ENCODE measurements at regions not wholly inside any gene's neighbourhood (a gene's known extent, or its start where the extent isn't known, plus 50 kb on each side); places are given as distances from the start of the nearest gene placed in this dataset.

GRCh38 chr15:77870195-77871065 is 207.1 kb downstream of the TBC1D2B start:
- 48% methylated on average over 21 of the region's 21 CpGs; no CpG with 5 or more reads in 1 of the 2 experiments for WGBS, 2 experiments (ENCODE audit: extremely low coverage in 1 of 2, insufficient coverage in 1 of 2, insufficient read length in 1 of 2, insufficient replicate concordance in 2 of 2, low coverage in 1 of 2, low lambda C conversion rate in 2 of 2, missing lambda C conversion rate in 1 of 2)
- peak; percentile 98 for FAIRE-seq
- no peak for TF ChIP-seq POLR2AphosphoS5 (IDR thresholded peaks at IDR 0.05; ENCODE audit: low read depth, low read length)
- TF ChIP-seq YY1 (IDR thresholded peaks at IDR 0.05; ENCODE audit: low read depth, low read length): no peak
- TF ChIP-seq BRCA1 (IDR thresholded peaks at IDR 0.05; ENCODE audit: low read depth, low read length): no peak
- TF ChIP-seq EZH2 (IDR thresholded peaks at IDR 0.05; ENCODE audit: low read depth, low read length, severe bottlenecking): no peak
- TF ChIP-seq CTBP2 (IDR thresholded peaks at IDR 0.05; ENCODE audit: borderline replicate concordance, insufficient read depth, insufficient read length, low read length): no peak
- TF ChIP-seq HDAC6 (IDR thresholded peaks at IDR 0.05; ENCODE audit: low read depth, low read length): no peak
- TF ChIP-seq RAD21 (IDR thresholded peaks at IDR 0.05 in 1 of 2, conservative IDR thresholded peaks at IDR 0.05 in 1 of 2; ENCODE audit: low read depth in 2 of 2, low read length in 2 of 2): peak; percentile 57 to 64
- no peak for TF ChIP-seq KDM5A (IDR thresholded peaks at IDR 0.05; ENCODE audit: low read length)
- TF ChIP-seq HDAC2 (IDR thresholded peaks at IDR 0.05; ENCODE audit: borderline replicate concordance in 1 of 2, low read depth in 2 of 2, low read length in 2 of 2): no peak
- no peak for TF ChIP-seq POU5F1 (IDR thresholded peaks at IDR 0.05; ENCODE audit: low read depth, low read length)
- TF ChIP-seq SIRT6 (IDR thresholded peaks at IDR 0.05; ENCODE audit: low read length): no peak
- no peak for TF ChIP-seq TAF1 (IDR thresholded peaks at IDR 0.05; ENCODE audit: low read depth, low read length)

More at GRCh38 chr15:77870195-77871065, 207.1 kb downstream of the TBC1D2B start:
- no peaks in the 10 kb centered on the region for H3K36me3 ChIP-seq (ENCODE audit: control insufficient read depth in 2 of 4, insufficient read depth in 4 of 4, low read length in 3 of 4)
- no peak overlapping the region for H3K27ac ChIP-seq (ENCODE audit: low read depth, low read length)
- no peak overlapping the region for H2BK120ac ChIP-seq (replicated peaks; ENCODE audit: low read depth, low read length)
- H3K9me3 ChIP-seq (ENCODE audit: insufficient read depth in 2 of 2, low read depth in 1 of 2, low read length in 1 of 2): no peaks in the 10 kb centered on the region
- no peaks in the 10 kb centered on the region for H3K79me2 ChIP-seq (ENCODE audit: control insufficient read depth in 1 of 2, insufficient read depth in 2 of 2, low read length in 2 of 2)
- H2AFZ ChIP-seq (ENCODE audit: low read length): no peak overlapping the region
- no peak overlapping the region for H3K23ac ChIP-seq (ENCODE audit: insufficient read length)
- 0 out of 7 replicates have a peak, but pooled peaks cover 0 to 2% (median 0%) of the 10 kb centered on the region in 4 experiments for H3K27me3 ChIP-seq (replicated peaks in 1 of 4; ENCODE audit: control insufficient read depth in 3 of 4, extremely low read depth in 1 of 4, insufficient read depth in 3 of 4, low read length in 3 of 4)
- no peak overlapping the region for H3K14ac ChIP-seq (ENCODE audit: insufficient read length)
- no peaks in the 10 kb centered on the region for H3K4me1 ChIP-seq (replicated peaks in 1 of 4; ENCODE audit: control insufficient read depth in 3 of 4, insufficient read depth in 4 of 4, low read length in 3 of 4)
- H3K79me1 ChIP-seq (ENCODE audit: low read depth, low read length): no peaks in the 10 kb centered on the region
- no peak overlapping the region for H4K5ac ChIP-seq (ENCODE audit: insufficient read length, low read depth, low read length)
- no peak overlapping the region; the same call in 1 of the 2 replicates for H2BK15ac ChIP-seq (ENCODE audit: low read length)
- no peak overlapping the region; the same call in 1 of the 2 replicates for H3K18ac ChIP-seq (ENCODE audit: extremely low read depth, low read length)
- no peak overlapping the region; a peak in 1 of 8 replicates for H3K4me3 ChIP-seq (ENCODE audit: extremely low read depth in 1 of 4, insufficient read depth in 2 of 4, low read depth in 3 of 4, low read length in 4 of 4)
- no peak overlapping the region for H2BK5ac ChIP-seq (ENCODE audit: low read depth, low read length)
- peak overlapping the region; percentile 47; the same call in 1 of the 2 replicates for H4K8ac ChIP-seq (ENCODE audit: extremely low read depth, insufficient read depth, low read length)
- H4K20me1 ChIP-seq (replicated peaks in 1 of 2; ENCODE audit: control insufficient read depth in 1 of 2, insufficient read depth in 2 of 2, low read length in 2 of 2): no peaks in the 10 kb centered on the region
- no peak overlapping the region for H3K4me2 ChIP-seq (ENCODE audit: insufficient read depth in 1 of 2, low read depth in 2 of 2, low read length in 2 of 2)
- H4K91ac ChIP-seq (replicated peaks; ENCODE audit: insufficient read length, low read length): no peak overlapping the region
- ChIA-PET CTCF (ENCODE audit: partially characterized antibody) (interaction anchor here (0.7 to 1.5 kb wide), 24 partner anchors 9 to 836 kb away, joined by 3 to 12 read pairs (median 4); no protein-coding TSS in a partner anchor), POLR2A (ENCODE audit: partially characterized antibody) (no interaction called here)
- H2BK12ac ChIP-seq (ENCODE audit: low read depth, low read length): peak overlapping the region; percentile 50; the same call in 1 of the 2 replicates
- peak; percentile 39 to 95 for DNase-seq (ENCODE audit: low read depth in 1 of 2, low spot score in 2 of 2)
- H3K56ac ChIP-seq (replicated peaks; ENCODE audit: insufficient read length, low read depth, low read length): no peak overlapping the region
- H3K23me2 ChIP-seq (ENCODE audit: low read depth, low read length): no peaks in the 10 kb centered on the region
- no peak overlapping the region for H3K4ac ChIP-seq (replicated peaks; ENCODE audit: insufficient read length, low read depth, low read length)
- H2BK20ac ChIP-seq (ENCODE audit: low read length): no peak overlapping the region
- H3K9ac ChIP-seq (replicated peaks in 1 of 4; ENCODE audit: extremely low read depth in 1 of 4, low read depth in 3 of 4, low read length in 3 of 4): no peak overlapping the region
- no peak overlapping the region for H2AK5ac ChIP-seq (ENCODE audit: low read depth, low read length)

Data from H1 (cell line).